K562 (cell line): ENCODE measurements at regions not wholly inside any gene's neighbourhood (a gene's known extent, or its start where the extent isn't known, plus 50 kb on each side); places are given as distances from the start of the nearest gene placed in this dataset.

Experiments used
- ATAC-seq: fragments of 200-7000 bp; cut with Tn5 transposase; 3 replicates; pipeline ENCODE4 v1.9.1; 2020; ENCODE audit warnings: moderate library complexity
- BruUV-seq: library from RNA; stranded (reverse); fragments of 400-500 nt; replicated peaks from 2 replicates; lab custom pipeline; 2021; lab: Mats Ljungman, UMichigan
- CTCF ChIA-PET: fragments of 300-600 bp; formaldehyde crosslinking; extraction: SDS; loops from one replicate; lab custom pipeline; 2021; ENCODE audit warnings: low intra/inter-chr PET ratio; lab: Yijun Ruan, JAX
- POLR2A ChIA-PET: fragments of 300-600, 350-650 bp; sonication (Branson Sonifier 250); formaldehyde crosslinking; extraction: SDS; loops from one replicate; lab custom pipeline; 2021; ENCODE audit warnings: antibody characterized with exemption, inconsistent platforms; lab: Yijun Ruan, JAX
- DNase-seq, 4 experiments: peaks; one replicate each; pipeline versions ENCODE4 v3.0.0 to v3.0.0-alpha.2; 2011 to 2018; ENCODE audit warnings: low spot score in 3 of 4, mixed read lengths in 3 of 4; ENCODE audit errors: extremely low read depth in 1 of 4
- FAIRE-seq: peaks from 2 replicates; lab custom pipeline; 2011; peaks lifted over from hg19 to GRCh38; lab: Jason Lieb, UNC
- H2AFZ ChIP-seq: 2 replicates; pipeline ENCODE4 v1.6.0; 2011; ENCODE audit warnings: low read depth, low read length, control low read depth, inconsistent platforms
- H3K27ac ChIP-seq: fragments of 200-600 bp; 3 replicates; pipeline ENCODE4 v1.8.0; 2011; ENCODE audit warnings: low read depth, mild to moderate bottlenecking, control low read depth, inconsistent platforms, low read length, moderate library complexity, mixed read lengths; ENCODE audit errors: extremely low read depth
- H3K27me3 ChIP-seq, 2 experiments: fragments of 300-600 bp in 1 of 2; 2 replicates in 1 of 2; 3 replicates in 1 of 2; pipeline versions ENCODE4 v1.6.0 to v1.8.0; 2011; ENCODE audit warnings: inconsistent platforms in 2 of 2, low read length in 2 of 2, mild to moderate bottlenecking in 1 of 2, mixed read lengths in 1 of 2, moderate library complexity in 1 of 2; ENCODE audit not compliant: control insufficient read depth in 2 of 2, insufficient read depth in 2 of 2
- H3K36me3 ChIP-seq: fragments of 300-600 bp; 3 replicates; pipeline ENCODE4 v1.8.0; 2011; ENCODE audit warnings: mild to moderate bottlenecking, low read length, inconsistent platforms; ENCODE audit not compliant: control insufficient read depth, insufficient read depth
- H3K4me1 ChIP-seq, 2 experiments: fragments of 200-600 bp in 1 of 2; replicated peaks in 1 of 2; 2 replicates in 1 of 2; 3 replicates in 1 of 2; pipeline versions ENCODE4 v1.5.1 to v1.8.0; 2011; ENCODE audit warnings: inconsistent platforms in 2 of 2, low read length in 2 of 2, mild to moderate bottlenecking in 1 of 2, mixed read lengths in 1 of 2, moderate library complexity in 1 of 2; ENCODE audit not compliant: control insufficient read depth in 2 of 2, insufficient read depth in 2 of 2
- H3K4me2 ChIP-seq: 2 replicates; pipeline ENCODE4 v1.6.1; 2011; ENCODE audit warnings: low read length, control low read depth, inconsistent platforms, mixed read lengths; ENCODE audit not compliant: insufficient read depth
- H3K4me3 ChIP-seq: fragments of 200-600 bp; sonication (generic), shearing (Covaris generic); 2 replicates; pipeline ENCODE4 v1.5.1; 2016; ENCODE audit warnings: control low read depth, inconsistent platforms
- H3K79me2 ChIP-seq: fragments of 200-600 bp; 3 replicates; pipeline ENCODE4 v1.8.0; 2011; ENCODE audit warnings: low read length, inconsistent platforms; ENCODE audit not compliant: control insufficient read depth, insufficient read depth
- H3K9ac ChIP-seq, 2 experiments: 2 replicates each; pipeline versions ENCODE4 v1.6.0 to v1.6.1; 2011; ENCODE audit warnings: low read depth in 2 of 2, low read length in 2 of 2, control low read depth in 1 of 2, inconsistent platforms in 1 of 2, mild to moderate bottlenecking in 1 of 2, mixed read lengths in 1 of 2; ENCODE audit not compliant: insufficient read depth in 1 of 2
- H3K9me1 ChIP-seq: one replicate; pipeline ENCODE4 v1.6.0; 2011; ENCODE audit warnings: inconsistent platforms, mild to moderate bottlenecking, low read length, moderate library complexity; ENCODE audit not compliant: control insufficient read depth, insufficient read depth
- H3K9me3 ChIP-seq: replicated peaks from 2 replicates; pipeline ENCODE4 v1.5.1; 2011; ENCODE audit warnings: low read depth, low read length, inconsistent platforms; ENCODE audit not compliant: control insufficient read depth, insufficient read depth
- H4K20me1 ChIP-seq: replicated peaks from 2 replicates; pipeline ENCODE4 v1.6.1; 2011; ENCODE audit warnings: low read length, inconsistent platforms, mixed read lengths; ENCODE audit not compliant: control insufficient read depth, insufficient read depth
- CBFA2T3 ChIP-seq: fragments of 450-650 bp; IDR thresholded peaks from 2 replicates; pipeline ENCODE4 v1.6.1; 2017
- ERF ChIP-seq: fragments of 450-650 bp; formaldehyde crosslinking; IDR thresholded peaks from 2 replicates; pipeline ENCODE4 v1.4.0; 2020; ENCODE audit warnings: mild to moderate bottlenecking, mixed read lengths
- ZEB2 ChIP-seq: fragments of 450-650 bp; IDR thresholded peaks from 2 replicates; pipeline ENCODE4 v1.6.1; 2016
- WGBS: fragments of 100-300 bp; shearing (Covaris generic); methylation state at CpG from one replicate; pipeline ENCODE4 v1.1.6; 2016; ENCODE audit warnings: low coverage, mixed read lengths; ENCODE audit not compliant: insufficient coverage; ENCODE audit errors: missing lambda C conversion rate; 5-methylcytosine and 5-hydroxymethylcytosine counted together
- in situ Hi-C: fragments of 300-500 bp; cut with MboI; formaldehyde crosslinking; loops from 4 replicates; pipeline ENCODE4 v1.15.0; 2018; ENCODE audit warnings: inconsistent platforms, mixed read lengths
- intact Hi-C: fragments of 100-400 bp; cut with micrococcal nuclease; formaldehyde crosslinking; loops from 2 replicates; pipeline ENCODE4 v1.14.2; 2022
- TF ChIP-seq, protein P1 (sequence below), 2 experiments: fragments of 150-350 bp in 1 of 2; IDR thresholded peaks; 2 replicates each; pipeline ENCODE4 v1.6.1; 2012 to 2016; ENCODE audit warnings: low read depth in 2 of 2, low read length in 2 of 2, mild to moderate bottlenecking in 1 of 2, moderate library complexity in 1 of 2

DNA sequence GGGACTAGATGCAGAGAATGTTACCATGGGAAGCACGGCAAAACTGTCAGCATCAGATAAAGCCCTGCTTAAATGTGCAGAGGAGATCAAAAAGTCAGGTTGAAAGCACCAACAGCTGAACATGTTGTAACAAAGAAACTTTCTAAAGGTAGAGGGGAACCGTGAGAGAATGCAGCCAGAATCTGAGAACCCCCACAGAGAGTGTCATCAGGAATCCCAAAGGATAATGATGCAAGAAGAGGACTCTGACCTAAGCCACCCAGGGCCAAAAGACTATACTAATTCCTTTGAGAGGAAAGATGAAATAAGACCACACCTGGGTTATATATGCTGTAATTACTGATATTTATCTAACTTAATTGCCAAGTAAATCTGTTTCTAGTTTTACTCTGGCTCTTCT, 116.6 kb downstream of the PCSK1 start:
- Histone ChIP-seq H3K9me3 (no peaks in the 10 kb centered on the region), H3K27me3 (0 out of 5 replicates have a peak, but pooled peaks cover 0 to 2% of the 10 kb centered on the region in 2 experiments), H3K4me3 (no peak overlapping the region), H3K4me2 (no peak overlapping the region), H3K79me2 (no peaks in the 10 kb centered on the region), H3K9me1 (no peaks in the 10 kb centered on the region), H3K27ac (no peak overlapping the region), H2AFZ (no peak overlapping the region), H3K9ac (no peak overlapping the region), H4K20me1 (no peaks in the 10 kb centered on the region), H3K36me3 (no peaks in the 10 kb centered on the region), H3K4me1 (no peaks in the 10 kb centered on the region)
- POLR2A ChIA-PET = no interaction called here
- 0% methylated on average over 2 of the region's 2 CpGs for WGBS
- no peak for DNase-seq
- in situ Hi-C loops = no loop called here
- no peak for ATAC-seq
- CTCF ChIA-PET = no interaction called here
- TF ChIP-seq ERF = no peak
- TF ChIP-seq CBFA2T3 = no peak
- TF ChIP-seq, protein P1, sequence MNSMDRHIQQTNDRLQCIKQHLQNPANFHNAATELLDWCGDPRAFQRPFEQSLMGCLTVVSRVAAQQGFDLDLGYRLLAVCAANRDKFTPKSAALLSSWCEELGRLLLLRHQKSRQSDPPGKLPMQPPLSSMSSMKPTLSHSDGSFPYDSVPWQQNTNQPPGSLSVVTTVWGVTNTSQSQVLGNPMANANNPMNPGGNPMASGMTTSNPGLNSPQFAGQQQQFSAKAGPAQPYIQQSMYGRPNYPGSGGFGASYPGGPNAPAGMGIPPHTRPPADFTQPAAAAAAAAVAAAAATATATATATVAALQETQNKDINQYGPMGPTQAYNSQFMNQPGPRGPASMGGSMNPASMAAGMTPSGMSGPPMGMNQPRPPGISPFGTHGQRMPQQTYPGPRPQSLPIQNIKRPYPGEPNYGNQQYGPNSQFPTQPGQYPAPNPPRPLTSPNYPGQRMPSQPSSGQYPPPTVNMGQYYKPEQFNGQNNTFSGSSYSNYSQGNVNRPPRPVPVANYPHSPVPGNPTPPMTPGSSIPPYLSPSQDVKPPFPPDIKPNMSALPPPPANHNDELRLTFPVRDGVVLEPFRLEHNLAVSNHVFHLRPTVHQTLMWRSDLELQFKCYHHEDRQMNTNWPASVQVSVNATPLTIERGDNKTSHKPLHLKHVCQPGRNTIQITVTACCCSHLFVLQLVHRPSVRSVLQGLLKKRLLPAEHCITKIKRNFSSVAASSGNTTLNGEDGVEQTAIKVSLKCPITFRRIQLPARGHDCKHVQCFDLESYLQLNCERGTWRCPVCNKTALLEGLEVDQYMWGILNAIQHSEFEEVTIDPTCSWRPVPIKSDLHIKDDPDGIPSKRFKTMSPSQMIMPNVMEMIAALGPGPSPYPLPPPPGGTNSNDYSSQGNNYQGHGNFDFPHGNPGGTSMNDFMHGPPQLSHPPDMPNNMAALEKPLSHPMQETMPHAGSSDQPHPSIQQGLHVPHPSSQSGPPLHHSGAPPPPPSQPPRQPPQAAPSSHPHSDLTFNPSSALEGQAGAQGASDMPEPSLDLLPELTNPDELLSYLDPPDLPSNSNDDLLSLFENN (IDR thresholded peaks at IDR 0.05; ENCODE audit: low read depth in 2 of 2, low read length in 2 of 2) = no peak
- TF ChIP-seq ZEB2 = no peak
- no TSS peak for BruUV-seq
- intact Hi-C loops = no loop called here
- no peak for FAIRE-seq
